ENCODE measurements at regions not wholly inside any gene's neighbourhood (a gene's known extent, or its start where the extent isn't known, plus 50 kb on each side); places are given as distances from the start of the nearest gene placed in this dataset.
"Not testable (repeated sequence)": the region's sequence is repeated elsewhere in the genome, so short reads cannot be mapped to it uniquely, and the experiment has no call there.

- H3K4me1 Mint-ChIP-seq, result no peaks in the 10 kb centered on the region
- ATAC-seq (no peak), DNase-seq (no peak)
- no peak overlapping the region for H3K4me3 Mint-ChIP-seq
- no peaks in the 10 kb centered on the region for H3K27me3 Mint-ChIP-seq
- no peaks in the 10 kb centered on the region for H3K9me3 Mint-ChIP-seq (ENCODE audit: low read depth)
- H3K27ac Mint-ChIP-seq, result no peak overlapping the region
- no peaks in the 10 kb centered on the region for H3K36me3 Mint-ChIP-seq
- CTCF ChIA-PET, result no interaction called here
Observed at GRCh38 chrY:19012985-19013384, 239.4 kb upstream of the HSFY2 start.

GRCh38 chrY:19011605-19012090 is 238.1 kb upstream of the HSFY2 start:
- ATAC-seq, result no peak
- Mint-ChIP-seq H3K4me3 (no peak overlapping the region), H3K36me3 (no peaks in the 10 kb centered on the region), H3K27me3 (no peaks in the 10 kb centered on the region), H3K4me1 (no peaks in the 10 kb centered on the region), H3K27ac (no peak overlapping the region), H3K9me3 (ENCODE audit: low read depth) (no peaks in the 10 kb centered on the region)
- CTCF ChIA-PET, result no interaction called here
- DNase-seq, result no peak

DNA sequence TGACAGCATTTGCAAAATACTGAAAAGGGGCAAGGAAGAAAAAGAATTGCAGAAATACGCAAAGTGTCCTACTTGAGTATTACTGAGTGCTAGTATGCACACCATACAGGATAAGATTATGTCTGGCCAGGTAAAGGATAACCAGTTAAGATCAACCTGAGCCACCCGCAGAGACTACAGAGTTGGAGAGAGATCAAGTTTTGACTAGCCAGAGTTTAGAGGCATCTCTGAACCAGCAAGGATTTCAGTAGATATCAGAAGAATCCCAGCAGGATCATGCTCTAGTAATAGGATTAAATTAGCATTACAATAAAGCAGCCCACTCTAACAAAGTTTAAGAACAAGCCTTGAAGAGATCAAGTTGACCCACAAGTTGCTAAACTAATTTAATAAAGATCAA is 232.7 kb upstream of the HSFY2 start:
- no peaks in the 10 kb centered on the region for H3K36me3 Mint-ChIP-seq
- no peak for ATAC-seq
- DNase-seq, result no peak
- CTCF ChIA-PET, result no interaction called here
- H3K27ac Mint-ChIP-seq, result no peak overlapping the region
- no peak overlapping the region for H3K4me3 Mint-ChIP-seq
- no peaks in the 10 kb centered on the region for H3K9me3 Mint-ChIP-seq (ENCODE audit: low read depth)
- no peaks in the 10 kb centered on the region for H3K4me1 Mint-ChIP-seq
- H3K27me3 Mint-ChIP-seq, result no peaks in the 10 kb centered on the region

GRCh38 chrY:19005579-19005978 is 232.0 kb upstream of the HSFY2 start:
- H3K4me3 Mint-ChIP-seq, result no peak overlapping the region
- H3K27ac Mint-ChIP-seq, result no peak overlapping the region
- ATAC-seq, result no peak
- no peaks in the 10 kb centered on the region for H3K36me3 Mint-ChIP-seq
- DNase-seq, result no peak
- no peaks in the 10 kb centered on the region for H3K27me3 Mint-ChIP-seq
- H3K9me3 Mint-ChIP-seq (ENCODE audit: low read depth), result no peaks in the 10 kb centered on the region
- no peaks in the 10 kb centered on the region for H3K4me1 Mint-ChIP-seq
- CTCF ChIA-PET, result no interaction called here

DNA sequence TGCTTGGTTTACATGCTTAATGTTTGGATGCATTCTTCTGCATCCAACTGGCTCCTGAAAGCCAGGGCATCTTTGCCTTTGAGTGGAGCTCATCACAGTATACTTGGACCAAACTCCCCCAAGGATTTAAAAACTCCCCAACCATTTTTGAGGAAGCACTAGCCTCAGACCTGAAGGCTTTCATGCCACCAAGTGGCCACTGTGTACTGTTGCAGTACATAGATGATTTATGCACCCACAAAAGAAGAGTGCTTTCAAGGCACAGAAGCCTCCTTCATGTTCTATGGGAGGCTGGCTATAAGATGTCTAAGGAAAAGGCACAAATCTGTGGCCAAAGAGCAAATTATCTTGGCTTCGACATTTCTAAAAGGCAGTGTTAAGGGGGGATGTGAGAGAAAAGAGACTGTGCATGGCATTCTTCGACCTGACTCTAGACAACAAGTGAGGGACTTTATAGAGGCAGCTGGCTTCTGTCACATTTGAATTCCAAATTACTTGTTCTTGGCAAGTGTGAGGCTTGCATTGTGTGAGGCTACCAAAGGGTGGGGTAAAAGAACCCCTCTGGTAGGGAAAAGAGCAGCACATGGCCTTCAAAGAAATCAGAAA is 224.2 kb upstream of the HSFY2 start:
- CTCF ChIA-PET, result no interaction called here
- H3K27me3 Mint-ChIP-seq, result no peaks in the 10 kb centered on the region
- H3K4me1 Mint-ChIP-seq, result no peaks in the 10 kb centered on the region
- DNase-seq (no peak), ATAC-seq (no peak)
- H3K9me3 Mint-ChIP-seq (ENCODE audit: low read depth), result peaks cover 2% of the 10 kb centered on the region
- H3K4me3 Mint-ChIP-seq, result no peak overlapping the region
- no peak overlapping the region for H3K27ac Mint-ChIP-seq
- H3K36me3 Mint-ChIP-seq, result no peaks in the 10 kb centered on the region

GRCh38 chrY:18993480-18993879 is 219.9 kb upstream of the HSFY2 start:
- H3K9me3 Mint-ChIP-seq (ENCODE audit: low read depth), result peaks cover 2% of the 10 kb centered on the region
- no peak for ATAC-seq
- CTCF ChIA-PET, result no interaction called here
- DNase-seq, result no peak
- H3K27ac Mint-ChIP-seq, result no peak overlapping the region
- H3K27me3 Mint-ChIP-seq, result no peaks in the 10 kb centered on the region
- no peak overlapping the region for H3K4me3 Mint-ChIP-seq
- H3K4me1 Mint-ChIP-seq, result no peaks in the 10 kb centered on the region
- H3K36me3 Mint-ChIP-seq, result no peaks in the 10 kb centered on the region

DNA sequence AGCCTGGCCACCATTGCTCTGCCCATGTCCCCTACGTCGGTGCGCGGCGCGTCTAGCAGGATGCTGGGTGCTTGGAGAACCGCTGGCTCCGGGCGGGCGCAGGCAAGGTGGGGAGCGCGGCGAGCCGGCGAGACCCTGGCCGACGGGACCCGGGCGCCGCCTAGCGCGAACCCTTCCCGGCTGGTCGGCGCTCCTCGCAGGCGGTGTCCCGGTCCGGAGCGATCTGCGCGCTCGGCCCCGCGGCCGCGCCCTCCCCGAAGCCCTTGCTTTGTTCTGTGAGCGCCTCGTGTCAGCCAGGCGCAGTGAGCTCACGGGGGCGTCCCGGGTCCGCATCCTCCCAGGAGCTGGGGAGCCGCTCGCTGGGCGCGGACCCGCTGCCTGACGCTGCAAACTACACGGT is 219.1 kb upstream of the HSFY2 start:
- CTCF ChIA-PET; DNase-seq; ATAC-seq; H3K9me3 Mint-ChIP-seq (ENCODE audit: low read depth); H3K27me3 Mint-ChIP-seq; H3K4me3 Mint-ChIP-seq; H3K4me1 Mint-ChIP-seq; H3K36me3 Mint-ChIP-seq; H3K27ac Mint-ChIP-seq: not testable (repeated sequence)

DNA sequence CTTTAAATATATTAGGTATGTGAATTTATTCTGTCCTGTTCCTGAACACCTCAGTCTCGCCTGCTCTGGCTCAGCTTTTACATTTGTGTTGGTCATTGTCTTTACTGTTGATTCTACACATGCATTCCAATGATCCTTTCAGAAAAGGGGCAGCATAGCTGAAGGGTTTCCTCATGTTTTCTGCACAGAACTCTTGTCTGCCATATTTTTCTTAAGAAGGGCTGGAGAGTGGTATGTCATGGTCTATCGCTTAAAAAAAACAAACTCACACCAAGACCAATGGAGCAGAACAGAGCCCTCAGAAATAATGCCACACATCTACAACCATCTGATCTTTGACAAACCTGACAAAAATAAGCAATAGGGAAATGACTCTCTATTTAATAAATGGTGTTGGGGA is 215.8 kb upstream of the HSFY2 start:
- ATAC-seq (no peak), DNase-seq (no peak)
- H3K9me3 Mint-ChIP-seq (ENCODE audit: low read depth), result no peaks in the 10 kb centered on the region
- no peaks in the 10 kb centered on the region for H3K27me3 Mint-ChIP-seq
- H3K4me3 Mint-ChIP-seq, result no peak overlapping the region
- no peaks in the 10 kb centered on the region for H3K36me3 Mint-ChIP-seq
- H3K27ac Mint-ChIP-seq, result no peak overlapping the region
- H3K4me1 Mint-ChIP-seq, result no peaks in the 10 kb centered on the region
- CTCF ChIA-PET, result no interaction called here

GRCh38 chrY:18966001-18966400 is 192.5 kb upstream of the HSFY2 start:
- Mint-ChIP-seq H3K4me1 (no peaks in the 10 kb centered on the region), H3K4me3 (no peak overlapping the region), H3K36me3 (no peaks in the 10 kb centered on the region), H3K27me3 (no peaks in the 10 kb centered on the region), H3K27ac (no peak overlapping the region), H3K9me3 (ENCODE audit: low read depth) (peaks cover 3% of the 10 kb centered on the region)
- CTCF ChIA-PET, result no interaction called here
- DNase-seq (no peak), ATAC-seq (no peak)

DNA sequence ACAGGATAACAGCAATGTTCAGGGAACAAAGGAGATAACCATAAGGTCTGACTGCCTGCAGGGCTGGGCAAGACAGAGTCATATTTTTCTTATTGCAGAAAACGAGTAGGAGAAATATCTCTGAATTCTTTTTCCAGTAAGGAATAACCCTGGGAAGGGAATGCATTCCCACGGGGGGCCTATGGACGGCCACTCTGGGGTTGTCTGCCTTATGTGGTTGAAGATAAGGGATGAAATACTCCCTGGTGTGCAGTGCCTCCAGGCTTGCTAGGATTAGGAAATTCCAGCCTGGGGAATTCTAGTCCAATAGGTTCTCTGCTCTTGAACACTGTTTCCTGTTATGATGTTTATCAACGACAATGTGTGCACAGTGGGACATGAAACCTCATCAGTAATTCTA is 185.3 kb upstream of the HSFY2 start:
- H3K27ac Mint-ChIP-seq, result no peak overlapping the region
- no peaks in the 10 kb centered on the region for H3K36me3 Mint-ChIP-seq
- peaks cover 3% of the 10 kb centered on the region for H3K9me3 Mint-ChIP-seq (ENCODE audit: low read depth)
- H3K27me3 Mint-ChIP-seq, result no peaks in the 10 kb centered on the region
- DNase-seq (no peak), ATAC-seq (no peak)
- no peak overlapping the region for H3K4me3 Mint-ChIP-seq
- H3K4me1 Mint-ChIP-seq, result no peaks in the 10 kb centered on the region
- CTCF ChIA-PET, result no interaction called here

- no peaks in the 10 kb centered on the region for H3K27me3 Mint-ChIP-seq
- ATAC-seq, result no peak
- H3K27ac Mint-ChIP-seq, result no peak overlapping the region
- no peaks in the 10 kb centered on the region for H3K4me1 Mint-ChIP-seq
- H3K9me3 Mint-ChIP-seq (ENCODE audit: low read depth), result peaks cover 9% of the 10 kb centered on the region
- H3K36me3 Mint-ChIP-seq, result no peaks in the 10 kb centered on the region
- no peak for DNase-seq
- no peak overlapping the region for H3K4me3 Mint-ChIP-seq
- CTCF ChIA-PET, result no interaction called here
Observed at GRCh38 chrY:18951657-18952435, 178.3 kb upstream of the HSFY2 start.

DNA sequence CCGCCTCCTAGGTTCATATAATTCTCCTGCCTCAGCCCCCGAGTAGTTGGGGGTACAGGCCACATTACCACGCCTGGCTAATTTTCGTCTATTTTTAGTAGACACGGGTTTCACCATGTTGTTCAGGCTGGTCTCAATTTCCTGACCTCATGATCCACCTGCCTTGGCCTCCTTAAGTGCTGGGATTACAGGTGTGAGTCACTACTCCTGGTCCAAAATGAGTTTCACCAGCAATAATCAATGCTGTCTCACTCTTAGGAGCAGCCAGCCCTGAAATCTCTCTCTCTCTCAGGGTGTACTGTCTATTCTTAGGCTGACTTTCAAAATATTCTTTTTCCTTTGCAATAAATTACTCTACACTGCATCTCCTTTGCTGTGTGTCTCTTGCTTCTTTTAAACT is 177.5 kb upstream of the HSFY2 start:
- H3K36me3 Mint-ChIP-seq, result no peaks in the 10 kb centered on the region
- CTCF ChIA-PET, result no interaction called here
- H3K27ac Mint-ChIP-seq, result no peak overlapping the region
- no peaks in the 10 kb centered on the region for H3K27me3 Mint-ChIP-seq
- no peak overlapping the region for H3K4me3 Mint-ChIP-seq
- no peaks in the 10 kb centered on the region for H3K4me1 Mint-ChIP-seq
- peaks cover 13% of the 10 kb centered on the region for H3K9me3 Mint-ChIP-seq (ENCODE audit: low read depth)
- no peak for ATAC-seq
- no peak for DNase-seq

DNA sequence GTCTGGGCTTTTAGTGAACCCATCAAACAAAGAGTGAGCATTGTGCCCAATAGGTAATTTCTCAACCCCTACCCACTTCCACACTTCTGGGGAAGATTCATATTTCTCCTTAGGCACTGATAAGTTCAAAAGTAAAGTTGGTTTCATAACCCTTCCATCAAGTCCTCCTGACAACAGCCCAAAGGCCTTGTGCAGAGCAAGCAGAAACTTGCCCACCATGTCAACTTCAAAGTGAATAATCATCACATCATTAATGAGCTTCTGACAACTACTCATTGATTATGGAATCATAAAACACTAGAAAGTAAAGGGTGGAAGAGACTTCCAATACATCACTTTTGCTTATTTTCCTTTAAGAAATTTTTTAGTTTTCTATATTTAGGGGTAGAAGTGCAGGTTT is 163.3 kb upstream of the HSFY2 start:
- Mint-ChIP-seq H3K36me3 (peaks cover 2% of the 10 kb centered on the region), H3K4me1 (no peaks in the 10 kb centered on the region), H3K9me3 (ENCODE audit: low read depth) (no peaks in the 10 kb centered on the region), H3K27ac (no peak overlapping the region), H3K4me3 (no peak overlapping the region), H3K27me3 (no peaks in the 10 kb centered on the region)
- ATAC-seq, result no peak
- DNase-seq, result no peak
- CTCF ChIA-PET, result no interaction called here

GRCh38 chrY:18919256-18919655 is 145.7 kb upstream of the HSFY2 start:
- ATAC-seq (no peak), DNase-seq (no peak)
- Mint-ChIP-seq H3K9me3 (ENCODE audit: low read depth) (peaks cover 1% of the 10 kb centered on the region), H3K27me3 (no peaks in the 10 kb centered on the region), H3K4me3 (no peak overlapping the region), H3K36me3 (no peaks in the 10 kb centered on the region), H3K4me1 (no peaks in the 10 kb centered on the region), H3K27ac (no peak overlapping the region)
- CTCF ChIA-PET, result no interaction called here

Data from activated CD8-positive, alpha-beta memory T cell treated with anti-CD3 and anti-CD28 coated beads, Interleukin-2, amount 10 ng/mL, durations not matched to agents 7 days and 5 days (primary cell).